ENCODE measurements at regions not wholly inside any gene's neighbourhood (a gene's known extent, or its start where the extent isn't known, plus 50 kb on each side); places are given as distances from the start of the nearest gene placed in this dataset.

GRCh38 chr5:133794771-133795415, 173.5 kb downstream of the C5orf15 start:
- Histone ChIP-seq H3K4me1 (ENCODE audit: control insufficient read depth in 1 of 2, low read depth in 2 of 2) (peaks cover 2 to 23% of the 10 kb centered on the region in 2 donors), H3K4me3 (no peak overlapping the region), H3K27me3 (replicated peaks; ENCODE audit: insufficient read depth) (no peaks in the 10 kb centered on the region), H3K36me3 (no peaks in the 10 kb centered on the region), H3K9me3 (no peaks in the 10 kb centered on the region), H3K27ac (no peak overlapping the region)
- ATAC-seq (ENCODE audit: insufficient number of reproducible peaks, low FRiP score, low read depth), result no peak
- DNase-seq (ENCODE audit: low spot score), result no peak
- no peak for TF ChIP-seq CTCF (IDR thresholded peaks at IDR 0.05)

GRCh38 chr5:133793756-133794465, 174.5 kb downstream of the C5orf15 start:
- H3K36me3 ChIP-seq, result no peaks in the 10 kb centered on the region
- H3K9me3 ChIP-seq, result no peaks in the 10 kb centered on the region
- H3K4me3 ChIP-seq, result no peak overlapping the region
- no peak for ATAC-seq (ENCODE audit: insufficient number of reproducible peaks, low FRiP score, low read depth)
- H3K27ac ChIP-seq, result no peak overlapping the region
- TF ChIP-seq CTCF (IDR thresholded peaks at IDR 0.05), result no peak
- no peaks in the 10 kb centered on the region for H3K27me3 ChIP-seq (replicated peaks; ENCODE audit: insufficient read depth)
- DNase-seq (ENCODE audit: low spot score), result no peak
- H3K4me1 ChIP-seq (ENCODE audit: control insufficient read depth in 1 of 2, low read depth in 2 of 2), result peaks cover 2 to 23% of the 10 kb centered on the region in 2 donors

GRCh38 chr5:133792655-133793054, 175.8 kb downstream of the C5orf15 start:
- Histone ChIP-seq H3K36me3 (no peaks in the 10 kb centered on the region), H3K4me3 (no peak overlapping the region), H3K27ac (no peak overlapping the region), H3K9me3 (no peaks in the 10 kb centered on the region), H3K27me3 (replicated peaks; ENCODE audit: insufficient read depth) (no peaks in the 10 kb centered on the region), H3K4me1 (ENCODE audit: control insufficient read depth in 1 of 2, low read depth in 2 of 2) (peaks cover 2 to 14% of the 10 kb centered on the region in 2 donors)
- ATAC-seq (ENCODE audit: insufficient number of reproducible peaks, low FRiP score, low read depth), result no peak
- DNase-seq (ENCODE audit: low spot score), result no peak
- no peak for TF ChIP-seq CTCF (IDR thresholded peaks at IDR 0.05)

- Histone ChIP-seq H3K4me3 (no peak overlapping the region), H3K4me1 (ENCODE audit: control insufficient read depth in 1 of 2, low read depth in 2 of 2) (peaks cover 2 to 8% of the 10 kb centered on the region in 2 donors), H3K27me3 (replicated peaks; ENCODE audit: insufficient read depth) (no peaks in the 10 kb centered on the region), H3K9me3 (no peaks in the 10 kb centered on the region), H3K27ac (no peak overlapping the region), H3K36me3 (no peaks in the 10 kb centered on the region)
- no peak for ATAC-seq (ENCODE audit: insufficient number of reproducible peaks, low FRiP score, low read depth)
- TF ChIP-seq CTCF (IDR thresholded peaks at IDR 0.05), result no peak
- DNase-seq (ENCODE audit: low spot score), result no peak
These were observed 176.4 kb downstream of the C5orf15 start for GRCh38 chr5:133792024-133792423.

GRCh38 chr5:133790898-133791297, 177.5 kb downstream of the C5orf15 start:
- Histone ChIP-seq H3K27me3 (replicated peaks; ENCODE audit: insufficient read depth) (no peaks in the 10 kb centered on the region), H3K4me1 (ENCODE audit: control insufficient read depth in 1 of 2, low read depth in 2 of 2) (no peaks in the 10 kb centered on the region), H3K36me3 (no peaks in the 10 kb centered on the region), H3K27ac (no peak overlapping the region), H3K4me3 (no peak overlapping the region), H3K9me3 (no peaks in the 10 kb centered on the region)
- ATAC-seq (ENCODE audit: insufficient number of reproducible peaks, low FRiP score, low read depth), result no peak
- DNase-seq (ENCODE audit: low spot score), result no peak
- no peak for TF ChIP-seq CTCF (IDR thresholded peaks at IDR 0.05)

All from thoracic aorta (tissue), 2 donors.